ENCODE measurements at regions not wholly inside any gene's neighbourhood (a gene's known extent, or its start where the extent isn't known, plus 50 kb on each side); places are given as distances from the start of the nearest gene placed in this dataset.

- intact Hi-C loops (cut with micrococcal nuclease) = no loop called here
- CTCF ChIA-PET = interaction anchor here (1.1 kb wide), 1 partner anchor 11 kb away, joined by 3 read pairs; no protein-coding TSS in a partner anchor
These were observed 588.3 kb upstream of the B3GALT2 start for GRCh38 chr1:193774536-193775323.

GRCh38 chr1:193771596-193771995, 585.2 kb upstream of the B3GALT2 start:
- DNase-seq (ENCODE audit: unreplicated experiment) = no peak
- Mint-ChIP-seq H3K4me1 (ENCODE audit: insufficient read depth, unreplicated experiment) (no peaks in the 10 kb centered on the region), H3K36me3 (ENCODE audit: insufficient read depth, unreplicated experiment) (no peaks in the 10 kb centered on the region), H3K27me3 (ENCODE audit: insufficient read depth, unreplicated experiment) (no peaks in the 10 kb centered on the region), H3K4me3 (ENCODE audit: unreplicated experiment) (no peak overlapping the region), H3K9me3 (ENCODE audit: unreplicated experiment) (peaks cover 7% of the 10 kb centered on the region), H3K27ac (ENCODE audit: low read depth, unreplicated experiment) (no peak overlapping the region)
- intact Hi-C loops (cut with micrococcal nuclease) = no loop called here
- BruUV-seq (replicated peaks) = no TSS peak
- ChIA-PET POLR2A (no interaction called here), CTCF (no interaction called here)
- no peak for TF ChIP-seq CTCF (IDR thresholded peaks at IDR 0.05; ENCODE audit: unreplicated experiment)

More at GRCh38 chr1:193774536-193775323, 588.3 kb upstream of the B3GALT2 start:
- Mint-ChIP-seq H3K4me1 (ENCODE audit: insufficient read depth, unreplicated experiment) (no peaks in the 10 kb centered on the region), H3K9me3 (ENCODE audit: unreplicated experiment) (peaks cover 7% of the 10 kb centered on the region), H3K4me3 (ENCODE audit: unreplicated experiment) (no peak overlapping the region), H3K27me3 (ENCODE audit: insufficient read depth, unreplicated experiment) (no peaks in the 10 kb centered on the region), H3K36me3 (ENCODE audit: insufficient read depth, unreplicated experiment) (no peaks in the 10 kb centered on the region), H3K27ac (ENCODE audit: low read depth, unreplicated experiment) (no peak overlapping the region)
- POLR2A ChIA-PET = no interaction called here
- DNase-seq (ENCODE audit: unreplicated experiment) = no peak
- TF ChIP-seq CTCF (IDR thresholded peaks at IDR 0.05; ENCODE audit: unreplicated experiment) = no peak
- no TSS peak for BruUV-seq (replicated peaks)

- H3K27me3 Mint-ChIP-seq (ENCODE audit: insufficient read depth, unreplicated experiment) = no peaks in the 10 kb centered on the region
- H3K9me3 Mint-ChIP-seq (ENCODE audit: unreplicated experiment) = peaks cover 1% of the 10 kb centered on the region
- CTCF ChIA-PET = interaction anchor here (1.1 kb wide), 1 partner anchor 28 kb away, joined by 4 read pairs; no protein-coding TSS in a partner anchor
- BruUV-seq (replicated peaks) = no TSS peak
- H3K4me1 Mint-ChIP-seq (ENCODE audit: insufficient read depth, unreplicated experiment) = no peaks in the 10 kb centered on the region
- H3K4me3 Mint-ChIP-seq (ENCODE audit: unreplicated experiment) = no peak overlapping the region
- no peaks in the 10 kb centered on the region for H3K36me3 Mint-ChIP-seq (ENCODE audit: insufficient read depth, unreplicated experiment)
- no peak overlapping the region for H3K27ac Mint-ChIP-seq (ENCODE audit: low read depth, unreplicated experiment)
- no peak for TF ChIP-seq CTCF (IDR thresholded peaks at IDR 0.05; ENCODE audit: unreplicated experiment)
- DNase-seq (ENCODE audit: unreplicated experiment) = no peak
- intact Hi-C loops (cut with micrococcal nuclease) = no loop called here
- POLR2A ChIA-PET = interaction anchor here (0.8 kb wide), 1 partner anchor 60 kb away, joined by 3 read pairs; no protein-coding TSS in a partner anchor
These were observed 583.2 kb upstream of the B3GALT2 start for GRCh38 chr1:193769651-193770050.

GRCh38 chr1:193767886-193768285, 581.5 kb upstream of the B3GALT2 start:
- TF ChIP-seq CTCF (IDR thresholded peaks at IDR 0.05; ENCODE audit: unreplicated experiment) = no peak
- intact Hi-C loops (cut with micrococcal nuclease) = no loop called here
- no peak overlapping the region for H3K27ac Mint-ChIP-seq (ENCODE audit: low read depth, unreplicated experiment)
- H3K9me3 Mint-ChIP-seq (ENCODE audit: unreplicated experiment) = no peaks in the 10 kb centered on the region
- ChIA-PET CTCF (interaction anchor here (0.6 to 0.8 kb wide), 2 partner anchors 65 to 486 kb away, joined by 3 read pairs; no protein-coding TSS in a partner anchor), POLR2A (interaction anchor here (0.8 kb wide), 1 partner anchor 37 kb away, joined by 3 read pairs; no protein-coding TSS in a partner anchor)
- H3K36me3 Mint-ChIP-seq (ENCODE audit: insufficient read depth, unreplicated experiment) = no peaks in the 10 kb centered on the region
- no peak overlapping the region for H3K4me3 Mint-ChIP-seq (ENCODE audit: unreplicated experiment)
- no TSS peak for BruUV-seq (replicated peaks)
- no peak for DNase-seq (ENCODE audit: unreplicated experiment)
- H3K4me1 Mint-ChIP-seq (ENCODE audit: insufficient read depth, unreplicated experiment) = peaks cover 8% of the 10 kb centered on the region
- no peaks in the 10 kb centered on the region for H3K27me3 Mint-ChIP-seq (ENCODE audit: insufficient read depth, unreplicated experiment)
